Astrocyte (in vitro differentiated cells and primary cell): ENCODE measurements at regions not wholly inside any gene's neighbourhood (a gene's known extent, or its start where the extent isn't known, plus 50 kb on each side); places are given as distances from the start of the nearest gene placed in this dataset.

ENCODE experiments used
- EZH2 ChIP-seq: IDR thresholded peaks from 2 replicates; pipeline ENCODE4 v1.6.1; 2012; ENCODE audit warnings: mild to moderate bottlenecking, low read length, inconsistent platforms; ENCODE audit not compliant: insufficient read depth
- TF ChIP-seq, protein P1 (sequence below): IDR thresholded peaks from 2 replicates; pipeline ENCODE4 v1.5.1; 2011; ENCODE audit warnings: low read depth, mild to moderate bottlenecking, inconsistent platforms, low read length, moderate library complexity; ENCODE audit not compliant: insufficient read depth

DNA sequence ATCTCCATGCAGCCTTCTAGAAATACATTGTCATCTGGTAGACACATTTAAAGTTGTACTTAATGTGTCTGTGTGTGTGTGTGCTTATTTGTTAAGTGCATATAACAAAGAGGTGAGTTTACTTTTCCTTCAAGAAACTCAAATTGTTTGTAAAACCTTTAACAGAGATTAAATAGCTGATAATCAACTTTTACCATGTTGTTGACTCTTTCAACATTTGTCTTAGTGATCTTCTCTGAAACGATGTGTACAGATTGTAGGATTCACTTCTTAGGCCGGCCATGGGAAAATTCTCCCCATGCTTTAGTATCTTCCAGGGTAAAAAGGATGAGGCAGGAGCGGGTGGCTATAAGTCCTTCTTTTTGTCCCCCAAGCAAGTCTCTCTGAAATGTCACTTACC, 292.9 kb upstream of the MAF start:
- TF ChIP-seq EZH2: no peak
- TF ChIP-seq, protein P1, sequence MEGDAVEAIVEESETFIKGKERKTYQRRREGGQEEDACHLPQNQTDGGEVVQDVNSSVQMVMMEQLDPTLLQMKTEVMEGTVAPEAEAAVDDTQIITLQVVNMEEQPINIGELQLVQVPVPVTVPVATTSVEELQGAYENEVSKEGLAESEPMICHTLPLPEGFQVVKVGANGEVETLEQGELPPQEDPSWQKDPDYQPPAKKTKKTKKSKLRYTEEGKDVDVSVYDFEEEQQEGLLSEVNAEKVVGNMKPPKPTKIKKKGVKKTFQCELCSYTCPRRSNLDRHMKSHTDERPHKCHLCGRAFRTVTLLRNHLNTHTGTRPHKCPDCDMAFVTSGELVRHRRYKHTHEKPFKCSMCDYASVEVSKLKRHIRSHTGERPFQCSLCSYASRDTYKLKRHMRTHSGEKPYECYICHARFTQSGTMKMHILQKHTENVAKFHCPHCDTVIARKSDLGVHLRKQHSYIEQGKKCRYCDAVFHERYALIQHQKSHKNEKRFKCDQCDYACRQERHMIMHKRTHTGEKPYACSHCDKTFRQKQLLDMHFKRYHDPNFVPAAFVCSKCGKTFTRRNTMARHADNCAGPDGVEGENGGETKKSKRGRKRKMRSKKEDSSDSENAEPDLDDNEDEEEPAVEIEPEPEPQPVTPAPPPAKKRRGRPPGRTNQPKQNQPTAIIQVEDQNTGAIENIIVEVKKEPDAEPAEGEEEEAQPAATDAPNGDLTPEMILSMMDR: no peak
